ELR (cell line): ENCODE measurements at regions not wholly inside any gene's neighbourhood (a gene's known extent, or its start where the extent isn't known, plus 50 kb on each side); places are given as distances from the start of the nearest gene placed in this dataset.
"Not testable (repeated sequence)": the region's sequence is repeated elsewhere in the genome, so short reads cannot be mapped to it uniquely, and the experiment has no call there.

Experiments used
- DNase-seq: peaks from one replicate; pipeline ENCODE4 v3.0.0-alpha.2; 2015; ENCODE audit warnings: low read depth

DNA sequence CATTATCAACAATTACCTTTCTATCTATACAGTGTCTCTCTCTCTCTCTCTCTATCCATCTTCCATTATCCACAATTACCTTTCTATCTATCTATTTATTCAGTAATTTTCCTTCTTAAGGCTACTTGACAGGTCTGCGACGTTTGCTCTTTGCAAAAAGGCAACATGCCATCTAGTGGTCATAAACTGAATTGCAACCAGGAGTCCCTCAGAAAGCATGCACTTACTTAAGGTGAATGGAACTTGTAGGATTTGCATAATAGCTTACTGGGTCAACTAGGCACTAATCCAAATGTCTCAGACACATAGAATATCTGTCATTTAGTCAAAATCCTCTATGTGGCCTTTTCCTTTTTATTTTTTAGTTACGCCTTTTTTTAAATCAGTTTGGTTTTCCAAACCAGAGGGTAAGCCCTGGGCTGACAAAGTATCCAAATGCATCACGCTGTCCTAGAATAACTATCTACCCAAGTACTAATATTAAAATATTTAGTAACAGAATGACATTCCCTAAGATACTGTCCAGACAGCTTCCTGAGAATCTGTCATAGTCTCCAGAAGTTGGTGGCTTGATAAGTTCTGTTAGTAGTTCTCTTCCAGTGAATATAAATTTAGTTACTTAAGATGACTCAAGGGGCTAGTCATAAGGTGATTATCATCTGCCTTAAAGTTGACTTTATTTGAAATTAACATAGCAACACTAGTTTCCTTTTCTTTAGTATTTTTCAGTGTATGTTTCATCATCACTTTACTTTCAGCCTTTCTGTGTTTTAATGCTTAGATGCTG, 208.3 kb downstream of the PPP1R3A start:
- peak; percentile 86 for DNase-seq

DNA sequence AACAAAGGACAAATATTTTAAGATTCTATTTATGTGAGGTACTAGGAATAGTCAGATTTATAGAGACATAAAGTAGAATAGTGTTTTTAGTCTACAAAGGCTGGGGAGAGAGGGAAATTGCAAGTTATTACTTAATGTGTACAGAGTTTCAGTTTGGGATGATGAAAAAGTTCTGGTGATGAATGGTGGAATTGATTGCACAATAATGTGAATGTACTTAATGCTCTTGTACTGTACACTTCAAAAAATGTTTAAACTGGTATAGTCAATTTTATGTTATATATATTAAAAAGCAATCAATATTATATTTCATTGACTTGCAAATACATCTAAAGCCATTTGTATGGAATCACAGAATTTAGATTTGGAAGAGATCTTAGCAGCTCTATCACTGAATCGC, 213.4 kb downstream of the PPP1R3A start:
- no peak for DNase-seq

DNA sequence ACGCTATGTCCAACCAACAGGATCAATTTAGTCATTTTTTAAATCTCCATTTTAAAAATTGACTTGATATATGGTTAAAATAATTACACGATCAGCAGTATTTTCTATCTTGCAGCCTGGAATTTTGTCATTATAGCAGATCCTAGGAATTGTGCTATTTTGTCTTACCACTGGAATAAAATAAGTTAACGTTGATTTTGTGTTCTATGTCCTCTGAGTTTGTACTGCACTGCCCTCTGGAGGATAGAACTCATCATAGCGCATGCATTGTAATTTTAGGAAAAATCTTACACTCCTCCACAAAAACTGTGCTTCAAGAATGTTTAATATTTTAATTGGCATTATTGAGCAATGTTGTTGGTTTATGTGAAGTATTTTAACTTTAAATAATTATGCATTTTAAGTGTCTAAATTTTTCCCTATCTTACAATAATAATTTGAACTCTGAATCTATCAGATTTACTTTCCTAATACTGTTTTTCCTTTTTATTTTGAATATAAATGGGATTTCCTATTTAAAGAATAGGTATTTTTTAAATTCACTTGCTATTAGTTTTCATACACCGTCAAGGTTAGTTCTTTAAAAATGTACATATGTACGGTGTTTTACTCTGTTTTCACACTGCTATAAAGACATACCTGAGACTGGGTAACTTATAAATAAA, 220.1 kb downstream of the PPP1R3A start:
- DNase-seq = peak; percentile 58

- DNase-seq = no peak
Observed at GRCh38 chr7:113694149-113694548, 224.7 kb downstream of the PPP1R3A start.

DNA sequence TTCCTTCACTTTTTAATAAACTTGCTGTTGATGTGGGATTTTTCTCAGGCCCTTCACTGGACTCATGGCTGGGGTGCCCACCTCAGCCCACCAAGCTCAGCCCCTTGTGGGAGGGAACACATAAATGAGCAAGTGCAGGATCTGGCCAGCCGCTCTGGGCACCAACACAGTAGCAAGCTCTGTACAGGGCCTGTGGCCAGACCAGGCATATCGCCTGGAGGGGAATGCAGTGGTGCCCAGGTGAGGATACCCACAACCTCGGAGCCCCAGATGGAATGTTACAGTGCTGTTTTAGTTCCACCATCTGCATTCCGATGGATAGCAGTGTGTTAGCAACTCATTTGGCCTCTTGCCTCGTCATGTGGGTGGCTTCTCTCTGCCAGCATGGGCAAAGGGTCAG, 234.6 kb downstream of the PPP1R3A start:
- no peak for DNase-seq

DNA sequence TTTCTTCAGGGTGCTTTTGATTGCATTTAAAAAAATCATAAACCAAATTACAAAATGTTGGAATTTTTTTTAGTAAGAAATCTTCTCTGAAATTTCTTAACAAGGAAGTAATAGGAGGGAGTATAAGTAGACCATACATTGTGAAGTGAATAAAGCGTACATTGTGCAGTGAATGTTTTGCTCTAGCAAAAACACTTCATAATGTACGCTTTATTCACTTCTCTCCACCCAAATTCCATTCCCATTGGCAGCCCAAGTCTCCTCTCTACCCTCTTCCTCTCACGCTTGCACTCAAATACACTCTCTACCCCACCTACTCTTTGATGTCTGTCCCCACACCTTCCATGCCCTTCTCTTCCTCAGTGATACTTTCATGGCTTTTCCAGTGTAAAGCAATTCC, 241.0 kb downstream of the PPP1R3A start:
- no peak for DNase-seq

- DNase-seq = peak; percentile 9
Observed at GRCh38 chr7:113664867-113665266, 253.9 kb downstream of the PPP1R3A start.

GRCh38 chr7:113659416-113659815, 259.4 kb downstream of the PPP1R3A start:
- DNase-seq = no peak

GRCh38 chr7:113657603-113658002, 261.2 kb downstream of the PPP1R3A start:
- DNase-seq = peak; percentile 11

GRCh38 chr7:113652501-113652900, 266.3 kb downstream of the PPP1R3A start:
- peak; percentile 70 for DNase-seq

GRCh38 chr7:113649556-113649955, 269.3 kb downstream of the PPP1R3A start:
- DNase-seq = no peak

DNA sequence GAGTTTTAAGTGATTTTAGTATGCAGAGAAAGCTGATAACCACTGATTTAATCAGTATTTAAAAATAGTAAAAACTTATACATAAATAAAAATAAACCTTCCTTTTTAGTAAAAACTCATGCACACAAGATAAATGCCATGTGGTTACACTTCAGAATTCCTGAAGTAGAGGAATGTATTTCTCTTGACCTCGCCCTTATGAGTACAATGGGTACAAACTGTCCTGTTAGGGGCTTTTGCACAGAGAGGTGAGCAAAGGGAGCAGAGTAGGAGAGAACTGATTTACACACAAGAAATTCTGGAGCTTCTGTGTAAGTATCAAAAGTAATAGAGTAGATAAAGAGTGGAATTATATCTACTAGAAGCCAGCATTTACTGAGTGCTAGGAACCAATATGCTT, 279.6 kb downstream of the PPP1R3A start:
- DNase-seq = no peak

DNA sequence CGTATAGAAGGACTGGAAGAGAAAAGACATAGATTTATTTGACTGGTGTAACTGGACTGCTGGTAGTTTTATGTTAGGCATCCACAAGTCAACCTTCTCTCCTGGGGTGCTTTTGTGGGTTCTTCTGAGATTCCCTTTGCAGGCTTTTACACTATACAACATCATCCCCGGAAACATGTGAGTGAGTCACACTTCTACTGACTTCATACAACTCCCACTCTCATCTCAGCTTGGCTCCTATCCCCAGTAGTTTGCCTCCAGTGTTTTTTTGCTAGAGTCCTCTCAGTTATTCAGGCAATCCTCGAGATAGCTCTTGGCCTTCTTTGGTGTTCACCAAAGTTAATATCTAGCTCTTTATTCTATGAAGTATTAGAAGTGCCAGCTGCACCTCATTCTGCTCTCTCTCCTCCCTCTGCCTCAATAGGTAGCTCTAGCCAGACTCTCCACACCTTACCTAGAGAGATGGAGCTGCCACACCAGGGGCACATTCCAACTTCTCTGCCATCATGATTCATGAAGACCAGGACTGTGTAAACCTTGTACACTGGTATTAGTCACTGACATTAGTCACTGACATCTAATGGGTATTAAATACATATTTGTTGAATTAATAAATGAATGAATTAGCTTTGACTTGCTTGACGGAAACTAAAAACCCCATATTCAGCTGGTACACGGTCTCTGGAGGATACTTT, 281.9 kb downstream of the PPP1R3A start:
- peak; percentile 73 for DNase-seq

GRCh38 chr7:113635492-113635891, 283.3 kb downstream of the PPP1R3A start:
- DNase-seq = no peak

GRCh38 chr7:113633073-113633472, 285.7 kb downstream of the PPP1R3A start:
- no peak for DNase-seq

DNA sequence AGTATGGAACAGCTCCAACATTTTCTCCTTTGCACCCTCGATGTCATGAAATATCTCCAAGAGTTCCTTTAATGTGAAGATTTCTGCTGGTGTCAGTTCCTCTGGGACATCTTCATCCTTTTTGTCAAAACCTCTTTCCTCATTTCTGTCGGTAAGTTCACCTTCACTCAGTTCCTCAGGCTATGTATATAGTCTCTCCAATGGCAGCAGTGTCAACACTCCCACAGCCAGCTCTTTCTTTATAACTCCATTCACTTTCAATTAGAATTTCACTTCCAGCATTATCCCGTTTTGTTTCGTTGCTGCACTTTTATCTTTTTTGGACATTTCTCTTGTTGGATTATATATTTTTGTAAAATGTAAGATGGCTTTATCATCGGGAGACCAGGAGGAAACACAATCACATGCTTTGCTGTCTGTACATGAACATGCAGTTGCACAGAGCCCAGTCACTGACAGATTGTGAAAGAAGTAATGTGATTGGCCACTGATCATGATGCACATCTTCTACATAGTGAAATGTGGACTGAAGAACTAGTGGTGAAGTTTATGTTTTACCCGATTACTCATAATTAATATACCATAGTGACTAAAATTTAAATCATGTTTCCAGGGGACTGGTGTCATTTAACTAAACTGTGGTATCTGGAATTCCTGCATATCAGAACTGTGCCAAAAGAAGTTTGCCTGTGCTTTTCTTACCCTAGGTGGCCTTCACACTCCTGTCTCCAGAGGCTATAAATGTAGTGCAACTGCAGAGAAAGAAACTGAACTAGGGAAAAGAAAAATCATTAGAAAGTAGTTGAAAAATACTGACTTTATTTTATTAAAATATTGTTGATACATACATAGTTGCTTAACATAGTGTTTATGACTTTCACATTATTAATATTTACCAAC, 289.6 kb downstream of the PPP1R3A start:
- peak; percentile 89 for DNase-seq

DNA sequence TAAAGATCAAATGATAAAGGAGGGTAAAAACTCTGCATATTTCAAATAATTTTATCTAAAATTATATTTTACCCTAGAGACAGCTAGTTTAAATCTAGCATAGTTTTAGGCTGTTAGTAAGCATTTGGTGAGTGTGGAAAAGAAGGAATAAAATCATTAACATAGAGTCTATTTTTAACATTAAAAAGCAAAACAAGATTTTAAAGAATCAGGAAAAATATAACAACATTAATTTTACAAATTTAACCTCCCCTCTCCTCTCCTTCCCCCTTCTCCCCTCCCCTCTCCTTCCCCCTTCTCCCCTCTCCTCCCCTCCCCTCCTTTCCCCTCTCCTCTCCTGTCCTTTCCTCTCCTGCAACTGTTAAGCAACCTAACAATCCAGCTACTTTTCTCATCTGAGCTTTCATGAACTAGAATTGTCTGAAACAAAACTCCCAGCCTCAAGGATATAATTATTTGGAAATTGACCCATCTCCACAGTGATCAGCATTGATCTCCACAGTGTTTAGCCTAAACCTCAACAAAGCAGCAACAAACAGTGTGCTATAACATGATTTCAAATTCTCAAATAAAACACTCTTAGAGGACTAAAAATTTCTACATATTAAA, 293.2 kb downstream of the PPP1R3A start:
- no peak for DNase-seq

DNA sequence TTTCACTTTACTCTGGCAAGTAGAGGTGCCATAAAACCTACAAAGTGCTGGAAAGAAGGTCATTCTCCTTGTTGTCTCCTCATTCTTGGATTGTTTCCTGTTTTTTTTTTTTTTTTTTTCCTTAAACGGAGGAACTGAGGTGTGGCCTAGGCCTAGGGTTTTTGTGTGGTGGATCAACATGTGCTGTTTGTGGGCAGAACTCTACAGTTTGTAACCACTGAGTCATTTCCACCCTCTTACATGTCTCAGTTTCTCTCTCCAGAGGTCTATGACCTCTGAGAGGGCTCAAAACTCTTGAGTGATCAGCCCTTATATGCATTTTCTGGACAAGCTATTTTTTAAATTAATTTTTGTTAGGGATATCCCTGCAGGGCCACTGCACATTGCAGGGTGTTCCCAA, 296.0 kb downstream of the PPP1R3A start:
- peak; percentile 35 for DNase-seq

GRCh38 chr7:113610572-113610971, 308.2 kb downstream of the PPP1R3A start:
- no peak for DNase-seq

DNA sequence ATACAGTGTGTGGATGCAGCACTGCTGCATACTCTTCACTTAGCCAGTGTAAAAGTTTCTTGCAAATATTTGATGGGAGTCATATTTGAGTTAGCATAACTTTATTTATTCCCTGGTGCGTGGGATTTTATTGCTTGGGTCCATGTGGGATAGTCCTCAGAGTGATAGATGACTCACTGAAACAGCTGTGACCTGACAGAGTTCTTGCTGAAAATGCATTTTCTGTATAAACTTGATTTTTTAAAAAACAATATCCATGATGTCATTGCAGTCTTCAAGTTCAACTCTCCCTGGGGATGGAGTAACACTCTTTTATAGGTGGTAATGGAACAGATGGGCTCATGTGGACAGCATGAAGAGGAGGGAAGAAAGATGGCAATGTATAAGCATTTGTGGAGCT, 310.0 kb downstream of the PPP1R3A start:
- no peak for DNase-seq

DNA sequence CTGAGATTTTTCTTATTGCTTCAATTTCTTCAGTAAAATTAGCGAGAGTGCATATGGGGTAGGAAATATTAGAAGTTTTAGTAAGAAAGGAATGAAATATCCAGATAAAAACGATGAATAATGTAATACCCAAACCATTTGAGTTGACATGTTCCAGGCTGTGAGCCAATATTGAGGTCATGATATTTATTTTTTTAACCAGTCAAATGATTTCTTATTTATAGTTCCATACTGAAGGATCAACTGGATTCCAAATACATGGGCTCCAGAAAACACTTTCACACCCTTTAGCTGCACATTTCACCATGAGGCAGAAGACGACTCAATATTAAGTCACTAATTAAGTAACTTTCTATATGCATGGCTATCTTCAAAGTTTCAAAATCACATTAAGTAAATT, 312.5 kb downstream of the PPP1R3A start:
- DNase-seq = no peak

- DNase-seq = not testable (repeated sequence)
Observed at GRCh38 chr7:113600428-113600827, 318.4 kb downstream of the PPP1R3A start.
